G401 (cell line): ENCODE measurements at regions not wholly inside any gene's neighbourhood (a gene's known extent, or its start where the extent isn't known, plus 50 kb on each side); places are given as distances from the start of the nearest gene placed in this dataset.

Experiments
- DNase-seq: peaks from one replicate; pipeline ENCODE4 v3.0.0-alpha.2; 2015; ENCODE audit warnings: low spot score
- in situ Hi-C: cut with HindIII; loops from 2 replicates; pipeline ENCODE4 v1.10.0; 2016; ENCODE audit warnings: low sequenced_read_pairs, mixed read lengths

GRCh38 chr3:89042236-89042835, 65.1 kb upstream of the EPHA3 start:
- no peak for DNase-seq
- in situ Hi-C loops: no loop called here

GRCh38 chr3:89043406-89043932, 64.0 kb upstream of the EPHA3 start:
- DNase-seq: no peak
- in situ Hi-C loops: no loop called here

- no peak for DNase-seq
- in situ Hi-C loops: no loop called here
Measured at GRCh38 chr3:89046661-89047060, 60.8 kb upstream of the EPHA3 start.

GRCh38 chr3:89049119-89049518, 58.3 kb upstream of the EPHA3 start:
- in situ Hi-C loops: no loop called here
- no peak for DNase-seq

GRCh38 chr3:89052386-89052785, 55.0 kb upstream of the EPHA3 start:
- no peak for DNase-seq
- in situ Hi-C loops: no loop called here

- in situ Hi-C loops: no loop called here
- no peak for DNase-seq
Measured at GRCh38 chr3:89057398-89057797, 50.0 kb upstream of the EPHA3 start.
